T-helper 1 cell treated with Interleukin-12 subunit alpha and Interleukin-12 subunit beta and Interleukin-4 antibody, amounts not matched to agents 30 μg/mL and 1 μg/mL, for 36 hours (primary cell): ENCODE measurements at regions not wholly inside any gene's neighbourhood (a gene's known extent, or its start where the extent isn't known, plus 50 kb on each side); places are given as distances from the start of the nearest gene placed in this dataset.
"Not testable (repeated sequence)": the region's sequence is repeated elsewhere in the genome, so short reads cannot be mapped to it uniquely, and the experiment has no call there.

Experiments
- H3K27ac Mint-ChIP-seq: one replicate; pipeline ENCODE4 v1.8.0; 2021; ENCODE audit warnings: mild to moderate bottlenecking, mixed read lengths
- H3K27me3 Mint-ChIP-seq: one replicate; pipeline ENCODE4 v1.8.0; 2021; ENCODE audit warnings: low read depth, mixed read lengths
- H3K36me3 Mint-ChIP-seq: one replicate; pipeline ENCODE4 v1.8.0; 2021; ENCODE audit warnings: low read depth, mixed read lengths
- H3K4me1 Mint-ChIP-seq: one replicate; pipeline ENCODE4 v1.8.0; 2021; ENCODE audit warnings: low read depth, mixed read lengths
- H3K4me3 Mint-ChIP-seq: one replicate; pipeline ENCODE4 v1.8.0; 2021; ENCODE audit warnings: mild to moderate bottlenecking, moderate library complexity, mixed read lengths
- H3K9me3 Mint-ChIP-seq: one replicate; pipeline ENCODE4 v1.8.0; 2021; ENCODE audit warnings: mixed read lengths

DNA sequence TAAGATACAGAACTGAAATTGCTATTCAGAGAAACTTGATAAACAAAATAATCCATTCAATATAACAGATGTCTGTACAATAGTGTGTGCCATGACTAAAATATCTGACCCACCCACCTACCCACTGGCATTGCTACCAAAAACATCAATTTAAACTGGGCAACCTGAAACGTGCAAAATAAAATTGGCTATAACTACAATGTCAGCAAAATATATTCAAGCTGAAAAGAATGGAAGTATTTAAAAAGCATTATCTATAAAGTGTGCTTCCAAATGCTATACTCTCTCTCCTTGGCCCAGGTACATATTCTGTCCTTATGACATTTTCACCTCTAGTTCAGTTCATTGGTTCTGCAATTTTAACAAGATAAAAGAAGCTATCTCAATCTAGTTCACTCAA, 379.6 kb upstream of the ATP11B start:
- H3K9me3 Mint-ChIP-seq, result no peaks in the 10 kb centered on the region
- H3K4me3 Mint-ChIP-seq, result no peak overlapping the region
- no peaks in the 10 kb centered on the region for H3K36me3 Mint-ChIP-seq
- no peaks in the 10 kb centered on the region for H3K27me3 Mint-ChIP-seq
- no peaks in the 10 kb centered on the region for H3K4me1 Mint-ChIP-seq
- no peak overlapping the region for H3K27ac Mint-ChIP-seq

DNA sequence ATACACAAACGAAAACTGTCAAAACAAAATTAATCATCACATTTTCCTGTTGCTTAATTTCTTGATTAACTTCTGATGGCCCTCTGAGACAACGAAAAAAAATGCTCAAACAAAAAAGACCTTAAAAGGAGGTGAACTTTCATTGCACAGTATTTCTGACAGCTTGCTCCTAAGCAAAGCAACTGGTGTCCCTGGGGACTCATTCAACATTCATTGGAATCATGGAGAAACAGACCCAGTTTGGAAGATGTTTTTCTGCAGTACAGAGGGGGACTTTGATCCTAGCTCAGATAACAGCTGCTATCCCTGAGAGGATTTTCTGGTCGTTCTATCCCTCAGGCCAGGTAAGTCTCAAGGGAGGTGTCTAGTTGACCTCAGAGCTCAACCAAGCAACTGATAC, 378.7 kb upstream of the ATP11B start:
- no peaks in the 10 kb centered on the region for H3K36me3 Mint-ChIP-seq
- no peak overlapping the region for H3K27ac Mint-ChIP-seq
- H3K27me3 Mint-ChIP-seq, result no peaks in the 10 kb centered on the region
- H3K9me3 Mint-ChIP-seq, result no peaks in the 10 kb centered on the region
- no peaks in the 10 kb centered on the region for H3K4me1 Mint-ChIP-seq
- H3K4me3 Mint-ChIP-seq, result no peak overlapping the region

DNA sequence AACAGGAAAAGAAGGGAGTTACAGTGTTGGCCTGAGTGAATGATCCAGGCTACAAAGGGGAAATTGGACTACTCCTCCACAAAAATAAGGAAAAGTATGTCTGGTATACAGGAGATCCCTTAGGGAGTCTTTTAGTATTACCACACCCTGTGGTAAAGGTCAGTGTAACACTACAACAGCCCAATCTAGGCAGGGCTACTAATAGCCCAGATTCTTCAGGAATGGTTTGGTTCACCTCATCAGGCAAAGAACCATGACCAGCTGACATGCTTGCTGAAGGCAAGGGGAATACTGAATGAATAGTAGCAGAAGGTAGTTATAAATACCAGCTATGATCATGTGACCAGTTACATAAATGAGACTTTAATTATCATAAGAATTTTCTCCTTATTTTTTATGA, 372.6 kb upstream of the ATP11B start:
- no peaks in the 10 kb centered on the region for H3K27me3 Mint-ChIP-seq
- no peak overlapping the region for H3K27ac Mint-ChIP-seq
- no peaks in the 10 kb centered on the region for H3K36me3 Mint-ChIP-seq
- H3K4me1 Mint-ChIP-seq, result no peaks in the 10 kb centered on the region
- no peak overlapping the region for H3K4me3 Mint-ChIP-seq
- no peaks in the 10 kb centered on the region for H3K9me3 Mint-ChIP-seq

DNA sequence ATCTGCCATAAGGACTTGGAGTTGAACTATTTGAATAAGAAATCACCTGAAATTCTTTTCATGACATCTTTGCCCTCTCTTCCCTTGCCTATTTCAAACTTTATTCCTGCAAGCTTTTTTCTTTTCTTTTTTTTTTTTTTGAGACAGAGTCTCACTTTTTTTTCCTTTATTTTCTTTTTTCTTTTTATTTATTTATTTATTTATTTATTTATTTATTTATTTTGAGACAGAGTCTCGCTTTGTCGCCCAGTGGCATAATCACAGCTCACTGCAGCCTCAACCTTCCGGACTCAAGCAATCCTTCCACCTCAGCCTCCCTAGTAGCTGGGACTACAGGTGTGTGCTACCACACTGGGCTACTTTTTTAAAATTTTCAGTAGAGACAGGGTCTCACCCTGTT, 369.3 kb upstream of the ATP11B start:
- Mint-ChIP-seq H3K36me3 (no peaks in the 10 kb centered on the region), H3K27me3 (no peaks in the 10 kb centered on the region)

DNA sequence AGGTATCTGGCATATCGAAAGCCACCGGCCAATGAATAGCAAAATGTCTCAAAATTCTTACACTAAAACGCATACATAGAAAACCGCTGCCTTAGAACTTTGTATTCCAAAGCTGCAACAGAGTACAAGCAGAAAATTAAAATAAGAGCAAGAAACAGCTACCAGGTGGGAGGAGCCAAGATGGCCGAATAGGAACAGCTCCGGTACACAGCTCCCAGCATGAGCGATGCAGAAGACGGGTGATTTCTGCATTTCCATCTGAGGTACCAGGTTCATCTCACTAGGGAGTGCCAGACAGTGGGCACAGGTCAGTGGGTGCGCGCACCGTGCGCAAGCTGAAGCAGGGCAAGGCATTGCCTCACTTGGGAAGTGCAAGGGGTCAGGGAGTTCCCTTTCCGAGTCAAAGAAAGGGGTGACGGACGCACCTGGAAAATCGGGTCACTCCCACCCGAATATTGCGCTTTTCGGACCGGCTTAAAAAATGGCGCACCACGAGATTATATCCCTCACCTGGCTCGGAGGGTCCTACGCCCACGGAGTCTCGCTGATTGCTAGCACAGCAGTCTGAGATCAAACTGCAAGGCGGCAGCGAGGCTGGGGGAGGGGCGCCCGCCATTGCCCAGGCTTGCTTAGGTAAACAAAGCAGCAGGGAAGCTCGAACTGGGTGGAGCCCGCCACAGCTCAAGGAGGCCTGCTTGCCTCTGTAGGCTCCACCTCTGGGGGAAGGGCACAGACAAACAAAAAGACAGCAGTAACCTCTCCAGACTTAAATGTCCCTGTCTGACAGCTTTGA, 367.2 kb upstream of the ATP11B start:
- H3K4me1 Mint-ChIP-seq, H3K27ac Mint-ChIP-seq, H3K36me3 Mint-ChIP-seq, H3K27me3 Mint-ChIP-seq, H3K9me3 Mint-ChIP-seq, H3K4me3 Mint-ChIP-seq: not testable (repeated sequence)

More for the DNA sequence above, 369.3 kb upstream of the ATP11B start:
- Mint-ChIP-seq H3K27ac (no peak overlapping the region), H3K9me3 (no peaks in the 10 kb centered on the region), H3K4me1 (no peaks in the 10 kb centered on the region), H3K4me3 (no peak overlapping the region)

DNA sequence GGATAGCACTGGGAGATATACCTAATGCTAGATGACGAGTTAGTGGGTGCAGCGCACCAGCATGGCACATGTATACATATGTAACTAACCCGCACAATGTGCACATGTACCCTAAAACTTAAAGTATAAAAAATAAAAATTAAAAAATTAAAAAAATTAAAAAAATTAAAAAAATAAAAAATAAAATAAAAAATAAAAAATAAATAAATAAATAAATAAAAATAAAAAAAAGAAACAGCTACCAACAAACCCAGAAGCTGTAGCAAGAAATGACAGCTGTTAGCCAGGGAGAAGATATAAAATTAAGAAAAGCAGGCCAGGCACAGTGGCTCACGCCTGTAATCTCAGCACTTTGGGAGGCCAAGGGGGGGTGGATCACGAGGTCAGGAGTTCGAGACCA, 361.3 kb upstream of the ATP11B start:
- not testable (repeated sequence) for H3K36me3 Mint-ChIP-seq, H3K4me3 Mint-ChIP-seq, H3K27ac Mint-ChIP-seq, H3K27me3 Mint-ChIP-seq, H3K9me3 Mint-ChIP-seq, H3K4me1 Mint-ChIP-seq

DNA sequence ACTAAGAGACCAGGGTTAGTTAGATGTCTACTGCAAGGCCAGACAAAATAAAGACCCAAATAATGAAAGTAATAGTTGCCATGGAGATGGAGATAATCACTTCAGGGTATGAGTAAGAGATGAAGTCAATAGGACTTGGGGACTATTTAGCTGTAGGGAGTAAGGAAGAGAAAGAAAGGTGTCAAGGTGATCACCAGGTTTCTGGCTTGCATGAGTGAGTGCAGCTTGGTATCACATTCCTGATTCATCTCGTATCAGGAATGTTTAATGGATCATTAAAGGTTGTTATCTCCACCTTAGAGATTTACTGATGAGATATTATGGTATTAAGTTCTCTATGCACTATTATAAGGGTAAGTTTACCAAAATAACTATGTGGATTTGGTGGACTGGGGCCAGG, 357.4 kb upstream of the ATP11B start:
- Mint-ChIP-seq H3K4me1 (no peaks in the 10 kb centered on the region), H3K27ac (no peak overlapping the region), H3K4me3 (no peak overlapping the region), H3K9me3 (no peaks in the 10 kb centered on the region), H3K36me3 (no peaks in the 10 kb centered on the region), H3K27me3 (no peaks in the 10 kb centered on the region)

DNA sequence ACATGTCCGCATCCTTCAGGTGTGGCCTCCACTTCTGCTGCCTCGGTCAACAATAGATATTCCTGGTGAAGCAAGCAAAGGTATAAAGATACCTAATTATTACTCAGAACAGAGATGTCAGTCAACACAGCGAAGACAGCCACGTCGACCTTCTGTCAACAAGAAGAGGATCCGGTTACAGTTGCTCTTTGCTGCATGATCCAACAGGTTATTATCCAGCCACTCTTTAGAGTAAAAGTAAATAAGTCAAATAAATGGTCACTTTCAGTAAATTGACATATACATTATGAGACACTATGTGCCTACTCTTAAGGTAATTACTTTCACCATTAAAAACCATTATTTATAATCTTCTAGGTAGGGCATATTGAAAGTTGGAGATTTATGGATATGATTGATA, 356.8 kb upstream of the ATP11B start:
- H3K4me1 Mint-ChIP-seq, result no peaks in the 10 kb centered on the region
- H3K4me3 Mint-ChIP-seq, result no peak overlapping the region
- H3K27me3 Mint-ChIP-seq, result no peaks in the 10 kb centered on the region
- no peaks in the 10 kb centered on the region for H3K36me3 Mint-ChIP-seq
- H3K9me3 Mint-ChIP-seq, result no peaks in the 10 kb centered on the region
- no peak overlapping the region for H3K27ac Mint-ChIP-seq

DNA sequence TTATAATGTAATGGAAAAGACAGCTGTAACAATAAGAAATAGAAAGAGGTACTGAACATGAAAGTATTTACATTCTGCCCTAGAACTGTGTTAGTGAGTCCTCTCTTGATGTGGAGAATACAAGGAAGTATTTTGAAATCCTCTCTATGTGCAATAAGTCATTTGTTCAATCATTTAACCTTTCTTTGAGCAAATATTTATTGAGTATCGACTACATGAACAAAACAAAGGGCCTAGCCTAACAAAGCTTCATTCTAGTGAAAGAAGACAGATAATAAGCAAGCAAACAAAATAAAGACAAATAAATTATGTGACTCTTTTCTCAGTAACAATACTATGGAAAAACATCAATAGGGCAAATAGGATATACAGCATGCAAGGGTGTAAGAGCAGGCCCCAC, 354.9 kb upstream of the ATP11B start:
- no peaks in the 10 kb centered on the region for H3K4me1 Mint-ChIP-seq

DNA sequence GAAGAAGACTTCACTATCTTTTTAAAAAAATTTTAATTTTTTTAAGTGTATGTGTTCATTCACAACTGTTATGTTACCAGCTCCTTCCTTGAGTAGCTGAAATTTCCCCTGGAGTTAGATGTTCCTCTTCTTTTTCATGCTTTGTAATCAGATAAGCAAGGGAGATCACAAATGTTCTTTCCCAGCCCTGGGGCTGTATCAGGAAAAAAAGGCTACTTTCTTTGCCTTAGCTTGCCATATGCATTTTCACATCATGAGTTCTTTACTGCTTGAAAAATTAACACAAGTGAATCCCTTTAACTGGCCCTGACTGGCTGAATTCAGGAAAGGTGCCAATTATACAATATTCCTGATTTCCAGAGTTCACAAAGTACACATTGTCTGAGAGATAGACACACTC, 353.2 kb upstream of the ATP11B start:
- H3K4me3 Mint-ChIP-seq, result no peak overlapping the region
- H3K27ac Mint-ChIP-seq, result no peak overlapping the region
- H3K4me1 Mint-ChIP-seq, result no peaks in the 10 kb centered on the region
- no peaks in the 10 kb centered on the region for H3K27me3 Mint-ChIP-seq
- H3K36me3 Mint-ChIP-seq, result no peaks in the 10 kb centered on the region
- H3K9me3 Mint-ChIP-seq, result no peaks in the 10 kb centered on the region

More for the DNA sequence above, 354.9 kb upstream of the ATP11B start:
- Mint-ChIP-seq H3K36me3 (no peaks in the 10 kb centered on the region), H3K9me3 (no peaks in the 10 kb centered on the region), H3K4me3 (no peak overlapping the region), H3K27ac (no peak overlapping the region), H3K27me3 (no peaks in the 10 kb centered on the region)

DNA sequence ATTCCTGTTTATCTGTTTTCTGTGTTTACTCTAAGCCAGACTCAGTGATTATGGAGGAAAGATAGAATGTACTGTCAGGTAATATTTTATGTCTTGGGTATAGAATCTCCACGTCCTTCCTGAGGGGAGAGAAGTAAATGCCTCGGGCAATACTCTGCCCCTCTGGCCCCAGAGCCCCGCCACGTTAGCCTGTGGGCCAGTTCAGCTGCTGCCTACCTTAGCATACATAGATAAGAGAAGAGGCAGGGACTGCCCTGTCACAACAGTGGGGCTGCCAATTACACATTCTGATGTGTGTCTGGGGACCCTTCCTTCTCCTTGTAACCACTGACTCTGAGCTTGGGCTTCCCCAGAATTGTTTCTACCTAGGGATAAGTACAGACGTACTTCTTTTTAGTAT, 347.7 kb upstream of the ATP11B start:
- Mint-ChIP-seq H3K27ac (no peak overlapping the region), H3K27me3 (no peaks in the 10 kb centered on the region), H3K36me3 (no peaks in the 10 kb centered on the region), H3K4me3 (no peak overlapping the region), H3K9me3 (no peaks in the 10 kb centered on the region), H3K4me1 (no peaks in the 10 kb centered on the region)

DNA sequence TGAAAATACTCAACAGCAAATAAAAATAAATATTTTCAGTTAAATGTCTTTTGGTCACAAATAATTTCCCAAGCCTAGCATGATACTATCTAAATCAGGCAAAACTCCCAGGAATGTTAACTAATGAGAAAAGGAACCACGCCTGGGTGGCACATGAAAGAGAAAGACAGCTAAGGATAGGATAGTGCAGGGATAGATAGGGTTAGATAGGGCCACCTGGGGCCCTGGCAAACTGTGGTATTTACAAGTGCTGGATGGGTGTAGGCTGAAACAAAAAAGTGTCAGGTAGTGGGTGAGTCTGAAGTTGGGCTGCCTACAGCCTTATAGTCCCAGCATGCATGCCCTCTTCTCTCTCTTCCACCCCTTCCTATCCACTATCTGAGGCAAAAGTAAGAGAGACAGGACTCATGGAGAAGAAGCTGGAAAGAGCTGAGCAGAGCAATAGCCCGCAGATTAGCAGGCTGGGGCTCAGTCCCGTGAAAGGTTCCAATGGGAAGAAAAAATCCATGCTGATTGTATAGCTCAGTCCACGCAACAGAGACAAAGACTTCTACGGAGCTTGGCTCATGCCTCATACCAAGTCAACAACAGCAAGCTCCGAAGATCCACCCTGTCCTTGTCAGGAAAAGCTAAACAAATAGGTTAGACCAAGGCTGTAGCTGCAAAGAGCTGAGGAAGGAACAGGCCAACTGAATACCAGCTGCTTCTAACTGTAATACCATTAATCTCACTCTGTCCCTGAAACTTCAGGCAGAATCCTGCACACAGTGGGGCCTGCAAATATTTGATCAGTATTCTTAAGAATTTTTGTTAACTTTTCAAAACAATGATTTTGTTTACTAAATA, 342.1 kb upstream of the ATP11B start:
- no peaks in the 10 kb centered on the region for H3K9me3 Mint-ChIP-seq
- H3K4me3 Mint-ChIP-seq, result no peak overlapping the region
- no peak overlapping the region for H3K27ac Mint-ChIP-seq
- H3K27me3 Mint-ChIP-seq, result no peaks in the 10 kb centered on the region
- no peaks in the 10 kb centered on the region for H3K4me1 Mint-ChIP-seq
- H3K36me3 Mint-ChIP-seq, result no peaks in the 10 kb centered on the region

DNA sequence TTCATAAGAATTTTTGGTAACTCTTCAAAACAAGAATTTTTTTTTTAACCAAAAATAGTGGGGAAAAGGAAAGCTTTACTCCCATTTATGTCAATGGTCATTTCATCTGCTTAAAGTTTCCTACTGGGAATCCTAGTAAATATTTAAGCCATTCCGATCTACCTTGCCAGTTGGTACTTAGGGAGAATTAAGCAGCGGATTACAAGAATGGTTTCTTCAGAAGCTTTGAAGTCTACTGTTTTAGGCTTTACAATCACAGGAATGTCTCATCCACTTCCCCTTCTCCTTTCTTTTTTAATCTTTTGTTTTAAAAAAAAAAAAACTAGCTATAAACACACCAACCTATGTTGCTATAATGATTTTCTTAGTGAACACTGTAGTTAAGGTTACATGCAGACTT, 341.4 kb upstream of the ATP11B start:
- Mint-ChIP-seq H3K4me3 (no peak overlapping the region), H3K27me3 (no peaks in the 10 kb centered on the region), H3K36me3 (no peaks in the 10 kb centered on the region), H3K4me1 (no peaks in the 10 kb centered on the region), H3K27ac (no peak overlapping the region), H3K9me3 (no peaks in the 10 kb centered on the region)

DNA sequence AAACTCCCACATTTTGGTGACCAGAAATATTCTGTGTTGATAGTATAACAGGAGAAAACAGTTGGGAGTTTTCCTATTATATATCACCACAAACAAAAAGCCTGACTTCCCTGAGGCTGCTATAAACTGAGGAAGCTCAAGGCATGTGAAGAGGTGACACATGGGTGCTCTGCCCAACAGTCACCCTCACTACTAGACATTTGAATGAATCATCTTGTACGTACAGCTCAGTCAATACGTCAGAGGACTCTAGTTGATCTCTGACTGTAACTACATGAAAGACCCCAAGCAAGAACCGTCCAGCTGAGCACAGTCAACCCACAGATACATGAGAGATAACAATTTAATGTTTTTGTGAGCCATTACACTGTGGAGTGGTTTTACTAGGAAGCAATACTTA, 338.3 kb upstream of the ATP11B start:
- Mint-ChIP-seq H3K4me3 (no peak overlapping the region), H3K27ac (no peak overlapping the region), H3K36me3 (no peaks in the 10 kb centered on the region)

DNA sequence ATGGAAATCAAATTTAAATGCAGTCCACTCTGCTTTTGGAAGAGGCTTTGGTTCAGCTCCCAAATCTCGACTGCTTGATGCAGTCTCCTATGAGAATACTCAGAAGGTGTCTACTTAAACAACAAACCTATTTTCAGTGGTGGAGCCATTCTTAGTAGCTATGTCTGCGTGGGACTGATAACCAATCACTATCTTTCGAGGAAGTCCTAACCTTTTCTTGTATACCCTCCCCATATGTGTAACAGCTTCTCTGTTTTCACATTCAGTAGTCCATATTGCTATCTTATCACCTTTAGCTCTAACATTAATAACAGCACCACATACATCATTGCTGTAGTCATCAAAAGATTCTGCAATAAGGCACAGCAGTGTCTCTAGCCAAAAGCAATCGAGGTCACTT, 333.0 kb upstream of the ATP11B start:
- Mint-ChIP-seq H3K36me3 (no peaks in the 10 kb centered on the region), H3K4me1 (no peaks in the 10 kb centered on the region), H3K27me3 (no peaks in the 10 kb centered on the region), H3K4me3 (no peak overlapping the region), H3K27ac (no peak overlapping the region), H3K9me3 (no peaks in the 10 kb centered on the region)

More for the DNA sequence above, 338.3 kb upstream of the ATP11B start:
- H3K27me3 Mint-ChIP-seq, result no peaks in the 10 kb centered on the region
- no peaks in the 10 kb centered on the region for H3K4me1 Mint-ChIP-seq
- H3K9me3 Mint-ChIP-seq, result no peaks in the 10 kb centered on the region
